Activated naive CD8-positive, alpha-beta T cell treated with anti-CD3 and anti-CD28 coated beads, Interleukin-2, amount 50 U/mL, for 24 hours (primary cell): ENCODE measurements at regions not wholly inside any gene's neighbourhood (a gene's known extent, or its start where the extent isn't known, plus 50 kb on each side); places are given as distances from the start of the nearest gene placed in this dataset.
"Not testable (repeated sequence)": the region's sequence is repeated elsewhere in the genome, so short reads cannot be mapped to it uniquely, and the experiment has no call there.

ENCODE experiments used
- ATAC-seq: fragments of 150-1000 bp; cut with Tn5 transposase; one replicate; pipeline ENCODE4 v1.10.0; 2021
- DNase-seq: peaks from one replicate; pipeline ENCODE4 v3.0.0; 2021
- H3K27ac Mint-ChIP-seq: one replicate; pipeline ENCODE4 v1.8.0; 2021; ENCODE audit warnings: mild to moderate bottlenecking, mixed read lengths
- H3K27me3 Mint-ChIP-seq: one replicate; pipeline ENCODE4 v1.8.0; 2021; ENCODE audit warnings: mixed read lengths
- H3K36me3 Mint-ChIP-seq: one replicate; pipeline ENCODE4 v1.8.0; 2021; ENCODE audit warnings: low read depth, mixed read lengths
- H3K4me1 Mint-ChIP-seq: one replicate; pipeline ENCODE4 v1.8.0; 2021; ENCODE audit warnings: mixed read lengths
- H3K4me3 Mint-ChIP-seq: one replicate; pipeline ENCODE4 v1.8.0; 2021; ENCODE audit warnings: mild to moderate bottlenecking, moderate library complexity, mixed read lengths
- H3K9me3 Mint-ChIP-seq: one replicate; pipeline ENCODE4 v1.8.0; 2021; ENCODE audit warnings: mixed read lengths

GRCh38 chr6:84332139-84333034 lies 104.9 kb upstream of the CEP162 start:
- Mint-ChIP-seq H3K36me3 (no peaks in the 10 kb centered on the region), H3K27me3 (no peaks in the 10 kb centered on the region), H3K9me3 (peaks cover 8% of the 10 kb centered on the region), H3K27ac (no peak overlapping the region), H3K4me1 (no peaks in the 10 kb centered on the region), H3K4me3 (no peak overlapping the region)
- no peak for ATAC-seq
- no peak for DNase-seq

GRCh38 chr6:84330325-84330724 lies 102.9 kb upstream of the CEP162 start:
- Mint-ChIP-seq H3K36me3 (no peaks in the 10 kb centered on the region), H3K4me1 (no peaks in the 10 kb centered on the region)

GRCh38 chr6:84329516-84329915 lies 102.1 kb upstream of the CEP162 start:
- H3K4me1 Mint-ChIP-seq: no peaks in the 10 kb centered on the region
- no peak overlapping the region for H3K27ac Mint-ChIP-seq
- ATAC-seq (no peak), DNase-seq (no peak)
- H3K9me3 Mint-ChIP-seq: no peaks in the 10 kb centered on the region
- no peaks in the 10 kb centered on the region for H3K27me3 Mint-ChIP-seq
- H3K4me3 Mint-ChIP-seq: no peak overlapping the region
- H3K36me3 Mint-ChIP-seq: no peaks in the 10 kb centered on the region

More at GRCh38 chr6:84330325-84330724, 102.9 kb upstream of the CEP162 start:
- no peak overlapping the region for H3K27ac Mint-ChIP-seq
- H3K4me3 Mint-ChIP-seq: no peak overlapping the region
- no peaks in the 10 kb centered on the region for H3K27me3 Mint-ChIP-seq
- H3K9me3 Mint-ChIP-seq: no peaks in the 10 kb centered on the region
- ATAC-seq (no peak), DNase-seq (no peak)

GRCh38 chr6:84329077-84329476 lies 101.6 kb upstream of the CEP162 start:
- Mint-ChIP-seq H3K9me3 (no peaks in the 10 kb centered on the region), H3K4me1 (no peaks in the 10 kb centered on the region), H3K27ac (no peak overlapping the region), H3K36me3 (no peaks in the 10 kb centered on the region), H3K27me3 (no peaks in the 10 kb centered on the region), H3K4me3 (no peak overlapping the region)
- no peak for ATAC-seq
- no peak for DNase-seq

- Mint-ChIP-seq H3K9me3 (peaks cover 8% of the 10 kb centered on the region), H3K27ac (no peak overlapping the region), H3K27me3 (peaks cover 7% of the 10 kb centered on the region), H3K4me3 (no peak overlapping the region), H3K4me1 (no peaks in the 10 kb centered on the region), H3K36me3 (no peaks in the 10 kb centered on the region)
- ATAC-seq: no peak
- no peak for DNase-seq
Observed at GRCh38 chr6:84317463-84317862, 90.0 kb upstream of the CEP162 start.

GRCh38 chr6:84314377-84314898 lies 87.0 kb upstream of the CEP162 start:
- H3K27me3 Mint-ChIP-seq: peaks cover 4% of the 10 kb centered on the region
- ATAC-seq (no peak), DNase-seq (no peak)
- peaks cover 7% of the 10 kb centered on the region for H3K9me3 Mint-ChIP-seq
- H3K36me3 Mint-ChIP-seq: no peaks in the 10 kb centered on the region
- no peak overlapping the region for H3K4me3 Mint-ChIP-seq
- H3K27ac Mint-ChIP-seq: no peak overlapping the region
- no peaks in the 10 kb centered on the region for H3K4me1 Mint-ChIP-seq

- ATAC-seq (no peak), DNase-seq (no peak)
- Mint-ChIP-seq H3K36me3 (no peaks in the 10 kb centered on the region), H3K4me3 (no peak overlapping the region), H3K27me3 (peaks cover 1% of the 10 kb centered on the region), H3K27ac (no peak overlapping the region), H3K9me3 (no peaks in the 10 kb centered on the region), H3K4me1 (no peaks in the 10 kb centered on the region)
Observed at GRCh38 chr6:84309336-84309735, 81.9 kb upstream of the CEP162 start.

GRCh38 chr6:84304881-84305280 lies 77.4 kb upstream of the CEP162 start:
- Mint-ChIP-seq H3K36me3 (no peaks in the 10 kb centered on the region), H3K4me1 (no peaks in the 10 kb centered on the region), H3K9me3 (no peaks in the 10 kb centered on the region), H3K27me3 (no peaks in the 10 kb centered on the region), H3K27ac (no peak overlapping the region), H3K4me3 (no peak overlapping the region)
- ATAC-seq: no peak
- no peak for DNase-seq

GRCh38 chr6:84291033-84291432 lies 63.6 kb upstream of the CEP162 start:
- peaks cover 32% of the 10 kb centered on the region for H3K9me3 Mint-ChIP-seq
- ATAC-seq, H3K27me3 Mint-ChIP-seq, H3K4me1 Mint-ChIP-seq, DNase-seq, H3K36me3 Mint-ChIP-seq, H3K27ac Mint-ChIP-seq, H3K4me3 Mint-ChIP-seq: not testable (repeated sequence)

GRCh38 chr6:84284428-84285049 lies 57.1 kb upstream of the CEP162 start:
- no peaks in the 10 kb centered on the region for H3K4me1 Mint-ChIP-seq
- DNase-seq: no peak
- H3K36me3 Mint-ChIP-seq: peaks cover 1% of the 10 kb centered on the region
- peaks cover 11% of the 10 kb centered on the region for H3K9me3 Mint-ChIP-seq
- H3K27ac Mint-ChIP-seq: no peak overlapping the region
- no peak for ATAC-seq
- H3K4me3 Mint-ChIP-seq: no peak overlapping the region
- no peaks in the 10 kb centered on the region for H3K27me3 Mint-ChIP-seq

- no peak overlapping the region for H3K4me3 Mint-ChIP-seq
- no peaks in the 10 kb centered on the region for H3K36me3 Mint-ChIP-seq
- H3K27ac Mint-ChIP-seq: no peak overlapping the region
- DNase-seq (no peak), ATAC-seq (no peak)
- no peaks in the 10 kb centered on the region for H3K9me3 Mint-ChIP-seq
- no peaks in the 10 kb centered on the region for H3K4me1 Mint-ChIP-seq
- no peaks in the 10 kb centered on the region for H3K27me3 Mint-ChIP-seq
Observed at GRCh38 chr6:84282550-84282949, 55.1 kb upstream of the CEP162 start.

GRCh38 chr6:84280639-84281038 lies 53.2 kb upstream of the CEP162 start:
- no peak for DNase-seq
- H3K4me3 Mint-ChIP-seq: no peak overlapping the region
- H3K36me3 Mint-ChIP-seq: no peaks in the 10 kb centered on the region
- no peak for ATAC-seq
- H3K27me3 Mint-ChIP-seq: no peaks in the 10 kb centered on the region
- no peaks in the 10 kb centered on the region for H3K4me1 Mint-ChIP-seq
- no peaks in the 10 kb centered on the region for H3K9me3 Mint-ChIP-seq
- no peak overlapping the region for H3K27ac Mint-ChIP-seq

GRCh38 chr6:84280030-84280429 lies 52.6 kb upstream of the CEP162 start:
- Mint-ChIP-seq H3K36me3 (no peaks in the 10 kb centered on the region), H3K4me3 (no peak overlapping the region), H3K27me3 (peaks cover 2% of the 10 kb centered on the region), H3K9me3 (no peaks in the 10 kb centered on the region), H3K4me1 (no peaks in the 10 kb centered on the region), H3K27ac (no peak overlapping the region)
- ATAC-seq (no peak), DNase-seq (no peak)

- no peak for ATAC-seq
- Mint-ChIP-seq H3K4me1 (no peaks in the 10 kb centered on the region), H3K4me3 (no peak overlapping the region), H3K27ac (no peak overlapping the region), H3K27me3 (peaks cover 2% of the 10 kb centered on the region), H3K36me3 (no peaks in the 10 kb centered on the region), H3K9me3 (no peaks in the 10 kb centered on the region)
- DNase-seq: no peak
Observed at GRCh38 chr6:84278321-84278998, 51.0 kb upstream of the CEP162 start.
